HEK293 (cell line): ENCODE measurements at regions not wholly inside any gene's neighbourhood (a gene's known extent, or its start where the extent isn't known, plus 50 kb on each side); places are given as distances from the start of the nearest gene placed in this dataset.
"Not testable (repeated sequence)": the region's sequence is repeated elsewhere in the genome, so short reads cannot be mapped to it uniquely, and the experiment has no call there.

Source experiments
- KLF1 ChIP-seq: fragments of 450-650 bp; formaldehyde crosslinking; IDR thresholded peaks from 2 replicates; pipeline ENCODE4 v1.5.1; 2016; ENCODE audit warnings: missing biosample characterization, missing genetic modification characterization
- KLF7 ChIP-seq: fragments of 450-650 bp; formaldehyde crosslinking; IDR thresholded peaks from 2 replicates; pipeline ENCODE4 v1.5.1; 2016; ENCODE audit warnings: missing biosample characterization, missing genetic modification characterization, borderline replicate concordance
- OSR2 ChIP-seq: fragments of 450-650 bp; formaldehyde crosslinking; IDR thresholded peaks from 2 replicates; pipeline ENCODE4 v1.5.1; 2016; ENCODE audit warnings: missing biosample characterization, missing genetic modification characterization
- ZEB2 ChIP-seq: fragments of 450-650 bp; formaldehyde crosslinking; IDR thresholded peaks from 2 replicates; pipeline ENCODE4 v1.5.1; 2016; ENCODE audit warnings: missing biosample characterization, missing genetic modification characterization
- ZNF335 ChIP-seq: fragments of 450-650 bp; formaldehyde crosslinking; conservative IDR thresholded peaks from 2 replicates; pipeline ENCODE4 v1.5.1; 2016; ENCODE audit warnings: missing biosample characterization, missing genetic modification characterization
- ZNF600 ChIP-seq: fragments of 450-650 bp; formaldehyde crosslinking; IDR thresholded peaks from 2 replicates; pipeline ENCODE4 v1.5.1; 2016; ENCODE audit warnings: missing biosample characterization, missing genetic modification characterization
- TF ChIP-seq, protein P1 (sequence below): fragments of 450-650 bp; formaldehyde crosslinking; IDR thresholded peaks from 2 replicates; pipeline ENCODE4 v1.5.1; 2016; ENCODE audit warnings: missing biosample characterization, missing genetic modification characterization
- TF ChIP-seq, protein P2 (sequence below): fragments of 450-650 bp; formaldehyde crosslinking; IDR thresholded peaks from 2 replicates; pipeline ENCODE4 v1.5.0; 2017; ENCODE audit warnings: missing biosample characterization, missing genetic modification characterization, borderline replicate concordance
- TF ChIP-seq, protein P3 (sequence below): fragments of 450-650 bp; formaldehyde crosslinking; IDR thresholded peaks from 2 replicates; pipeline ENCODE4 v1.5.1; 2017; ENCODE audit warnings: missing biosample characterization, missing genetic modification characterization
- TF ChIP-seq, protein P4 (sequence below): fragments of 450-650 bp; formaldehyde crosslinking; IDR thresholded peaks from 2 replicates; pipeline ENCODE4 v1.5.1; 2016; ENCODE audit warnings: missing biosample characterization, missing genetic modification characterization

DNA sequence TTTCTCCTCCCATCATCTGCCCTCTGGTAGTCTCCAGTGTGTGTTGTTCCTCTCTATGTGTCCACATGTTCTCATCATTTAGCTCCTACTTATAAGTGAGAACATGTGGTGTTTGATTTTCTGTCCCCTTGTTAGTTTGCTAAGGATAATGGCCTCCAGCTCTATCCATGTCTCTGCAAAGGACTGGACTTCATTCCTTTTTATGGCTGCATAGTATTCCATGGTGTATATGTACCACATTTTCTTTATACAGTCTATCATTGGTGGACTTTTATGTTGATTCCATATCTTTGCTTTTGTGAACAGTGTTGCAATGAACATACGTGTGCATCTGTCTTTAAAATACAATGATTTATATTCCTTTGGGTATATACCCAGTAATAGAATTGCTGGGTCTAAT lies 143.5 kb upstream of the PDE4B start:
- TF ChIP-seq, protein P1, sequence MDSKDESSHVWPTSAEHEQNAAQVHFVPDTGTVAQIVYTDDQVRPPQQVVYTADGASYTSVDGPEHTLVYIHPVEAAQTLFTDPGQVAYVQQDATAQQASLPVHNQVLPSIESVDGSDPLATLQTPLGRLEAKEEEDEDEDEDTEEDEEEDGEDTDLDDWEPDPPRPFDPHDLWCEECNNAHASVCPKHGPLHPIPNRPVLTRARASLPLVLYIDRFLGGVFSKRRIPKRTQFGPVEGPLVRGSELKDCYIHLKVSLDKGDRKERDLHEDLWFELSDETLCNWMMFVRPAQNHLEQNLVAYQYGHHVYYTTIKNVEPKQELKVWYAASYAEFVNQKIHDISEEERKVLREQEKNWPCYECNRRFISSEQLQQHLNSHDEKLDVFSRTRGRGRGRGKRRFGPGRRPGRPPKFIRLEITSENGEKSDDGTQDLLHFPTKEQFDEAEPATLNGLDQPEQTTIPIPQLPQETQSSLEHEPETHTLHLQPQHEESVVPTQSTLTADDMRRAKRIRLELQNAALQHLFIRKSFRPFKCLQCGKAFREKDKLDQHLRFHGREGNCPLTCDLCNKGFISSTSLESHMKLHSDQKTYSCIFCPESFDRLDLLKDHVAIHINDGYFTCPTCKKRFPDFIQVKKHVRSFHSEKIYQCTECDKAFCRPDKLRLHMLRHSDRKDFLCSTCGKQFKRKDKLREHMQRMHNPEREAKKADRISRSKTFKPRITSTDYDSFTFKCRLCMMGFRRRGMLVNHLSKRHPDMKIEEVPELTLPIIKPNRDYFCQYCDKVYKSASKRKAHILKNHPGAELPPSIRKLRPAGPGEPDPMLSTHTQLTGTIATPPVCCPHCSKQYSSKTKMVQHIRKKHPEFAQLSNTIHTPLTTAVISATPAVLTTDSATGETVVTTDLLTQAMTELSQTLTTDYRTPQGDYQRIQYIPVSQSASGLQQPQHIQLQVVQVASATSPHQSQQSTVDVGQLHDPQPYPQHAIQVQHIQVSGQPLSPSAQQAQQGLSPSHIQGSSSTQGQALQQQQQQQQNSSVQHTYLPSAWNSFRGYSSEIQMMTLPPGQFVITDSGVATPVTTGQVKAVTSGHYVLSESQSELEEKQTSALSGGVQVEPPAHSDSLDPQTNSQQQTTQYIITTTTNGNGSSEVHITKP (tag by site-specific recombination): not testable (repeated sequence)
- TF ChIP-seq, protein P2, sequence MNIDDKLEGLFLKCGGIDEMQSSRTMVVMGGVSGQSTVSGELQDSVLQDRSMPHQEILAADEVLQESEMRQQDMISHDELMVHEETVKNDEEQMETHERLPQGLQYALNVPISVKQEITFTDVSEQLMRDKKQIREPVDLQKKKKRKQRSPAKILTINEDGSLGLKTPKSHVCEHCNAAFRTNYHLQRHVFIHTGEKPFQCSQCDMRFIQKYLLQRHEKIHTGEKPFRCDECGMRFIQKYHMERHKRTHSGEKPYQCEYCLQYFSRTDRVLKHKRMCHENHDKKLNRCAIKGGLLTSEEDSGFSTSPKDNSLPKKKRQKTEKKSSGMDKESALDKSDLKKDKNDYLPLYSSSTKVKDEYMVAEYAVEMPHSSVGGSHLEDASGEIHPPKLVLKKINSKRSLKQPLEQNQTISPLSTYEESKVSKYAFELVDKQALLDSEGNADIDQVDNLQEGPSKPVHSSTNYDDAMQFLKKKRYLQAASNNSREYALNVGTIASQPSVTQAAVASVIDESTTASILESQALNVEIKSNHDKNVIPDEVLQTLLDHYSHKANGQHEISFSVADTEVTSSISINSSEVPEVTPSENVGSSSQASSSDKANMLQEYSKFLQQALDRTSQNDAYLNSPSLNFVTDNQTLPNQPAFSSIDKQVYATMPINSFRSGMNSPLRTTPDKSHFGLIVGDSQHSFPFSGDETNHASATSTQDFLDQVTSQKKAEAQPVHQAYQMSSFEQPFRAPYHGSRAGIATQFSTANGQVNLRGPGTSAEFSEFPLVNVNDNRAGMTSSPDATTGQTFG: not testable (repeated sequence)
- TF ChIP-seq, protein P3, sequence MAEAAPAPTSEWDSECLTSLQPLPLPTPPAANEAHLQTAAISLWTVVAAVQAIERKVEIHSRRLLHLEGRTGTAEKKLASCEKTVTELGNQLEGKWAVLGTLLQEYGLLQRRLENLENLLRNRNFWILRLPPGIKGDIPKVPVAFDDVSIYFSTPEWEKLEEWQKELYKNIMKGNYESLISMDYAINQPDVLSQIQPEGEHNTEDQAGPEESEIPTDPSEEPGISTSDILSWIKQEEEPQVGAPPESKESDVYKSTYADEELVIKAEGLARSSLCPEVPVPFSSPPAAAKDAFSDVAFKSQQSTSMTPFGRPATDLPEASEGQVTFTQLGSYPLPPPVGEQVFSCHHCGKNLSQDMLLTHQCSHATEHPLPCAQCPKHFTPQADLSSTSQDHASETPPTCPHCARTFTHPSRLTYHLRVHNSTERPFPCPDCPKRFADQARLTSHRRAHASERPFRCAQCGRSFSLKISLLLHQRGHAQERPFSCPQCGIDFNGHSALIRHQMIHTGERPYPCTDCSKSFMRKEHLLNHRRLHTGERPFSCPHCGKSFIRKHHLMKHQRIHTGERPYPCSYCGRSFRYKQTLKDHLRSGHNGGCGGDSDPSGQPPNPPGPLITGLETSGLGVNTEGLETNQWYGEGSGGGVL (tag by site-specific recombination): not testable (repeated sequence)
- not testable (repeated sequence) for TF ChIP-seq OSR2 (tag by site-specific recombination); KLF7 (tag by site-specific recombination); KLF1; ZNF600; ZEB2 (tag by site-specific recombination); ZNF335 (tag by site-specific recombination)
- TF ChIP-seq, protein P4, sequence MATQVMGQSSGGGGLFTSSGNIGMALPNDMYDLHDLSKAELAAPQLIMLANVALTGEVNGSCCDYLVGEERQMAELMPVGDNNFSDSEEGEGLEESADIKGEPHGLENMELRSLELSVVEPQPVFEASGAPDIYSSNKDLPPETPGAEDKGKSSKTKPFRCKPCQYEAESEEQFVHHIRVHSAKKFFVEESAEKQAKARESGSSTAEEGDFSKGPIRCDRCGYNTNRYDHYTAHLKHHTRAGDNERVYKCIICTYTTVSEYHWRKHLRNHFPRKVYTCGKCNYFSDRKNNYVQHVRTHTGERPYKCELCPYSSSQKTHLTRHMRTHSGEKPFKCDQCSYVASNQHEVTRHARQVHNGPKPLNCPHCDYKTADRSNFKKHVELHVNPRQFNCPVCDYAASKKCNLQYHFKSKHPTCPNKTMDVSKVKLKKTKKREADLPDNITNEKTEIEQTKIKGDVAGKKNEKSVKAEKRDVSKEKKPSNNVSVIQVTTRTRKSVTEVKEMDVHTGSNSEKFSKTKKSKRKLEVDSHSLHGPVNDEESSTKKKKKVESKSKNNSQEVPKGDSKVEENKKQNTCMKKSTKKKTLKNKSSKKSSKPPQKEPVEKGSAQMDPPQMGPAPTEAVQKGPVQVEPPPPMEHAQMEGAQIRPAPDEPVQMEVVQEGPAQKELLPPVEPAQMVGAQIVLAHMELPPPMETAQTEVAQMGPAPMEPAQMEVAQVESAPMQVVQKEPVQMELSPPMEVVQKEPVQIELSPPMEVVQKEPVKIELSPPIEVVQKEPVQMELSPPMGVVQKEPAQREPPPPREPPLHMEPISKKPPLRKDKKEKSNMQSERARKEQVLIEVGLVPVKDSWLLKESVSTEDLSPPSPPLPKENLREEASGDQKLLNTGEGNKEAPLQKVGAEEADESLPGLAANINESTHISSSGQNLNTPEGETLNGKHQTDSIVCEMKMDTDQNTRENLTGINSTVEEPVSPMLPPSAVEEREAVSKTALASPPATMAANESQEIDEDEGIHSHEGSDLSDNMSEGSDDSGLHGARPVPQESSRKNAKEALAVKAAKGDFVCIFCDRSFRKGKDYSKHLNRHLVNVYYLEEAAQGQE (tag by site-specific recombination): not testable (repeated sequence)
